GM19238 (cell line): ENCODE measurements at regions not wholly inside any gene's neighbourhood (a gene's known extent, or its start where the extent isn't known, plus 50 kb on each side); places are given as distances from the start of the nearest gene placed in this dataset.
"Not testable (repeated sequence)": the region's sequence is repeated elsewhere in the genome, so short reads cannot be mapped to it uniquely, and the experiment has no call there.

Source experiments
- DNase-seq: peaks from one replicate; pipeline ENCODE4 v3.0.0; 2011; ENCODE audit warnings: low spot score; ENCODE audit not compliant: insufficient read length

- no peak for DNase-seq
These were observed 465.9 kb upstream of the DPPA4 start for GRCh38 chr3:109803274-109803673.

DNA sequence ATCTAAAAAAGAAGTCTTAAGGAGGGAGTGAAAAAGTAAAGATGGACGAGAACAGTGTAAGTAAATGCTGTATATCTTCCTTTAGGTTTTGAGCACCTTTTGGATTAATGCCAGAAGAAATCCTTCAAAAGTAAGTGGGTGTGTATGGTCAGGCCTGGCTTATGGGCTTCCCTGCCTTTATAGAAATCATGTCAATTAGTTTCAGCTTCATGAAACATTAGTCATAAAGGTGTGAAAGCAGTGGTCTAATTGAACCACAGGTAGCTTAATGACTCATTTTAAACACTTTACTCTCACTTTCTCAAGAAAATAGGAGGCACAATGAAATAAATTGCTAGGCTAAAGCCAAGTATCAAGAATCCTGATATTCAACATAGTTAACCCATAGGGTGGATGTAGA lies 467.4 kb upstream of the DPPA4 start:
- DNase-seq: no peak

DNA sequence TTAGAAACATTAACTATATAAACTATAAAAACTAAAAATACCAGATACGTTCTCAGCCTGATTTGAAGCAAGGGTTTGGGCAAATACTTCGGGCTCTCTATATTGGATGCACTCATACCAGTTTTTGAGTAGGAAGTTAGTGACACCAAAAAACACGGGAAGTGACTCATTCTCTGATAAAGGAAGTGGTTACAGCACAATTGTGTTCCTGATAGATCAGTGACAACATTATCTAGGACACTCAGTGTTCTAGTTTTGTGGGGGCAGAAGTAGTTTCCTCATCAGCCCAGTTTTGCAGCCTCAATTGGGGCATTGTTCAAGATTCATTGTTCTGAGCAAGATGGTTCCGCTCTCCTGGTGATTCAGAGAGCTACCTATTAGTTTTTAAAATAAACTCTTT lies 469.6 kb upstream of the DPPA4 start:
- DNase-seq: peak; percentile 1

GRCh38 chr3:109809513-109809912 lies 472.2 kb upstream of the DPPA4 start:
- no peak for DNase-seq

DNA sequence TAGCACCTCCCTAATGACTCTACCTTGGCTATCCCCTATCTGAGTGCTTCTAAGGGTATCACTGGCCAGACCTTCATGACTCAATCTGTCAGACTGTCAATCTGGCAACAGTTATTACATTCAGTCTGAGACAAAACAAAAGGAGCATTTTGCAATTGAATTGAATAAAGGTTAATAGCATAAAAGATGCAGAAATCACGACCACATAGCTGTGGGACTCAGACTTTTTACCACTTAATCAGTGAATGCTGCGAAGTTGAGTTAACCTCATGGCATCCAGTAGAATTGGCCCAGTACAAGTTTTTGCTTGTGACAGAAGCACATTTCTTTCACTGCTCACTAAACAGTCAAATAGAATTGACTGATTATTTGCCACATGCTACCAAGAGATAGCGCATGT lies 480.7 kb upstream of the DPPA4 start:
- DNase-seq: no peak

DNA sequence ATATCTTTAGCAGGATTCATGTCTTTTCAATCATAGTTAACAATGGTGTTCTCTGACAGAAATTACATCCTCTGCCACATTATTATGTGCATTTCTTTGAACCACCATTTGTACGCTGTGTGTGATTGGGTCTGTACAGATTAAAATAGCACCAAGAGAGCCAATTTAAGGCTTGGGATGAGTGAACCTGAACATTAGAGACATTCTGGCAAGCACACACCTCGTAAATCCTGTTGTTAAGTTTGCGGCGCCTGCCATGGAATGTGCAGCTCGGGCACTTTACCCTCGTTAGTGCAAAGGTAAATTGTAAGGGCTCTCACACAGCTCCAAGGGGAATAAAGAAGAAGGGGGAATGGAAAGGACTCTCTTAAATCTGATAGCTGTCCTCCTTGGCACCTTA lies 482.4 kb upstream of the DPPA4 start:
- DNase-seq: no peak

DNA sequence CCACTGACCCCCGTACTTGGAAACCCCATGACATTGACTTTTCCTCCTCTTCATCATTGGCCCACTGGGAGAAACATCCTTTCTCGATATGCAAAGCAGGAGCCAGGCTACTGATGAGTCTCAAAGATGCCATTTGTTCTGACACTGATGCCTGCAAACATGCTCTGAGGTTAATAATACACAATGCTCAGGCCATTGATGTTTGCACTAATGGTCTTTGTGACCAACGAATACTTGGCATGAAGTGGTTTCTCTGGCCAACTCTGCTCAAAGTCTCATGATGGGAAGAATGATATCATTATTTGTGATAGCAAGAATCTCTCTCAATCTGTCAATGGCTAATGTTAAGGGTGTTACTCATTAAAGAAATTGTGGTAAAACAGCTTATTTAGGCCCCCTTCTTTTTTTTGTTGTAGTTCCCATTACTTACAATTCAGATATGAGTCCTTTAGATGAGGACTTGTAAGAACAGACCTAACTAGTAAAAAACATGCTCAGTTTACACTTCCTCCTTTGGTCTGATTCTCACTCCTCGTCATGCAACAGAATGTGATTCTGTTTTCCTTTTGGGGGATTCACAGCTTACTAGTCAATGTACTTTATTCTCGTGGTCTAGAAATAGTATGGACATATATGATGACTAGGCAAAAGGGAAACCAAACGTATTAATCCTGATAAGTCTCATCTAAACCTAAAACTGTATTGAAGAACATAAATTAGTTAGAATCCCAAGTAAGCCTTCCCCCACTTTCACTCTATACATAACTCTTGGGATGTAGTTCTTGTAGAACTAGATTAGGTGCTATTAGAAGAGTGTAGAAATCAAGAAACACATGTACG lies 488.8 kb upstream of the DPPA4 start:
- DNase-seq: no peak

DNA sequence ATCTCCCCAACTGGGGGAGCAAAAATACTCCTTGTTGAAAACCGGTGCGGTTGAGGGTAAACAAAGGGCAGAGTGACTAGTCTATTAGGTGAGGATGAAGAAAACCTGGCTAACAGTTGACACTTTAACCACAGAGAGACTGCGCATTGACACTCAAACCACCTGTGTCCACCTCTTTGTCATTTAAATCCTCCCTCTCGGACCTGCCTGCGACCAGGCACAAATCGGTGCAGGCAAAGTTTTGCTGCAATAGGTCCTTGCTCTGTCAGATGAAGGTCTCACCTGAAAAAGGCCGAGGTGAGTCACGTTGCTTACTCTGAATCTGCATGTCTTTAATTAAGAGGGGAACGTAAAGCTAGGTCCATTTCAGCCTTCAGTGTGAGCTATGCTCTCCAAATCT lies 494.1 kb upstream of the DPPA4 start:
- no peak for DNase-seq

DNA sequence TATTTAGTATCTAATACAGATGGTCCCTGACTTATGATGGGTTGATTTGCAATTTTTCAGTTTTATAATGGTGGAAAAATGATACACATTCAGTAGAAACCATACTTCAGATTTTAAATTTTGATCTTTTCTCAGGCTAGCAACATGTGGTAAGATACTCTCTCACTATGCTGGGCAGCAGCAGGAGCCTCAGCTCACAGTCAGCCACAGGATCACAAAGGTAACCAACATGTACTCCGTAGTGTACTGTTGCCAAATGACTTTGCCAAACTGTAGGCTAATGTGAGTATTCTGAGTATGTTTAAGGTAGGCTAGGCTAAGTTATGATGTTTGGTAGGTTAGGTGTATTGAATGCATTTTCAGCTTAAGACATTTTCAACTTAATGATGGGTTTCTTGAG lies 498.6 kb upstream of the DPPA4 start:
- DNase-seq: no peak

- DNase-seq: no peak
These were observed 514.5 kb upstream of the DPPA4 start for GRCh38 chr3:109851854-109852253.

- DNase-seq: no peak
These were observed 514.9 kb upstream of the DPPA4 start for GRCh38 chr3:109852283-109852682.

GRCh38 chr3:109853077-109853731 lies 515.9 kb upstream of the DPPA4 start:
- no peak for DNase-seq

- DNase-seq: no peak
These were observed 526.4 kb upstream of the DPPA4 start for GRCh38 chr3:109863701-109864100.

GRCh38 chr3:109864452-109864851 lies 527.1 kb upstream of the DPPA4 start:
- no peak for DNase-seq

DNA sequence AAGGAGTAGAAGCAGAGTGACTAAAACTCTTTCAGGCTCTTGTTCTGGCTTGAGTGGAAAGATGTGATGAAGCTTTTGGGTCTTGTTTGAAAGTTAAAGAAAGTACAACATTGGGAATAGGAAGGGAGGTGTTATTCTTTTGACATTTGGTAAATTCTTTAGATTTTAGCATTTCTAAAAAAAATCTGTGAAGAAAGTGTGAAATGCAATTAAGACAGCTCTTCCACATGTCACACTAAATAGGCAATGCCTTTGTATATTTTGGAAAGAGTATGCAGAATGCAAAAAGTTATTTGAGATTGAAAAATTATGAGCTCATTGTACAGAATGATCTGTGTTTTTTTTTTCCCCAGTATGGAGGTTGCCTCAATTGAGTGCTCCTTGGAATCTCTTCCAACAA lies 532.2 kb upstream of the DPPA4 start:
- no peak for DNase-seq

DNA sequence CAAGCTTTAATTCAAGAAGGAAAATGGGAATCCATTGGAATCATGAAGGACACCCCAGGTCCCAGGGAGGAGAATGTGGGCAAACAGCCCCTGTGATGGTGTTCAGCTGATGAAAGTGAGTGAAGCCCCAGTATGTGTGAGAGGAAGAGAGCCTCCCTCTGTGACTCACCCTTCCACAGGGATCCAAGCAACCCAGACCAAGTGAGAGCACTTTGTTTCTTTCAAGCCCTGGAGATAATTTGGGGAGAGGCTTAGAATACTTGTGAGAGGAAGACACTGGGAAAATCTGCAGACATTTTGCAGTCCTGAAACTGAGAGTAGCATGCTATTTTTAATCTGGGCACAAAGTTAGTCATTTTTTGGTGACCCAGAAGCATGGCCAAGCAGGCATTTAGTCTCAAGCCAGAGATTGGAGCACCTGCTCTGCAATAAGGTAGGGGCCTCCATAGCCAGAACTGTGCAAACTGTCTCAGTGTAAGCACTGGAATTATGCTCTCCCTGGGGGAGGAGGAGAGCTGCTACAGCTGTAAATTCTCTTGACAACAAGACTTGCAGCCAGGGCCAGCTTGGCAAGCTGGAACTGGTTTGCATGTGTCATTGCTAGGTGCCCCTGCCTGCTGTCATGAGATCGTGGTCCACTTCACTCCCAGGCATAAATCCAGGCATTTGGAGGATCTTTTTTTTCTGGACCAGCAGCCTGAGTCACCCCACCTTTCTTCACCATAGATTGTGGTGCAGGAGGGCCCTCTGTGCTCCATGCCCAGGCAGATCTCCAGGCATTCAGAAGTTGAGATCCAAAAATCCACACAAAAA lies 537.8 kb upstream of the DPPA4 start:
- DNase-seq: no peak

DNA sequence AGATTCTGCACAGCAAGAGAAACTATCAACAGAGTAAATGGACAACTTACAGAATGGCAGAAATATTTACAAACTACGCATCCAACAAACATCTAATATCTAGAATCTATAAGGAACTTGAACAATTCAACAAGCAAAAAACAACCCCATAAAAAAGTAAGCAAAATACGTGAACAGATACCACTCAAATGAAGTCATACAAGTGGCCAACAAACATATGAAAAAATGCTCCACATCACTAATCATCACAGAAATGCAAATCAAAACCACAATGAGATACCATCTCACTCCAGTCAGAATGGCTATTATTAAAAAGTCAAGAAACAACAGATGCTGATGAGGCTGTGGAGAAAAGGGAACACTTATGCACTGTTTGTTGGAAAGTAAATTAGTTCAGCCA lies 540.3 kb upstream of the DPPA4 start:
- not testable (repeated sequence) for DNase-seq

DNA sequence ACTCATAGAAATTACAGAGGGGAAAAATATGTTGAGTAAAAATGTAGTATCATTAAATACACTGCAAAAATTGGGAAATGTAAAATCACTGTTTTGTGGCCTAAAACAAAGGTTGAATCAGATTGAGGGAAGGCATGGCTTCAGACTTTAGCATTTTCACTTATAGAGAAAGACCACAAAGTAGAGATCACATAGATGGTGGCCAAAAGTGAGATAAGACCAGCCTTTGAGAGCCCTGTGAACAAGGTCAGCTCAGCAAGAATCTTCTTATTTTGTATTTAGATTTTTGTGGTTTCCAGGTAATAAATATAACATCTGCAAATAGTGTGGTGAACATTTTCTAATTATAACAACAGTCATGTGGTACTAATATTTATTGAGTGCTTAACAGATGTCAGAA lies 544.8 kb upstream of the DPPA4 start:
- no peak for DNase-seq

- DNase-seq: no peak
These were observed 549.9 kb upstream of the DPPA4 start for GRCh38 chr3:109887293-109887692.

DNA sequence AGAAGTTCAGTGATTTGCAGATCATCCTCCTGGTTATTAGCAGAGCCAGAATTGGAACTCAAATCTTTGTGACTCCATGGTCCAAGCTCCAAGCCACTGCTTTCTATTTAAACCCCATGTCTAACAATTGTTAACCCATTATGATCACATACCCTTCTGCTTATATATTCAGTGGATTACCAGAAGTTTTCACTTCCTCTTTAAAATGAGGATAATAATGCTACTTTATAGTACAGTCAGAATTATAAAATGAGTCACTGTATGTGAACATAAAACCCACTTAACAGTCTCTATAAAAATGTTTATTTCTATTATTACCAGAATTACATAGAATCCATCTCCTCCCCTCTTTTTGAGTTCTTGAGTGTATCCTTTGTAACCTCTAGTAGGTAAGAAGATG lies 550.7 kb upstream of the DPPA4 start:
- DNase-seq: no peak

DNA sequence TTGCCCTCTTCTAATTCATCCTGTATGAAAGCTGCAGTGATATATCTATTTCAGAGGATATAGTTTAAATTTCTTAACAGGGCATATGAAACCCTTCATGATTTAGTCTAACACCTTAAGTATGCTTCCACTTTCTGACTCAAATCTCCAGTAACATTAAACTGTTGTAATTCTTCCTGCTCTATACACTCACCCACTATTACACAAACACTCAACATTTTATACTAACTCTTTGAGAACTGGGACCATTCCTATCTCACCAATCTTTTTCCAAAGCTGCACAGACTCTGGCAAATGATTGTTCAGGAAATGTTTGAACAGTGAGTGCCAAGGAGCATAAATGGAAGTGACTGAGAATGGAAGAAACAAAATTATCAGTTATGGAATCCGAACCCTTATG lies 560.4 kb upstream of the DPPA4 start:
- no peak for DNase-seq

DNA sequence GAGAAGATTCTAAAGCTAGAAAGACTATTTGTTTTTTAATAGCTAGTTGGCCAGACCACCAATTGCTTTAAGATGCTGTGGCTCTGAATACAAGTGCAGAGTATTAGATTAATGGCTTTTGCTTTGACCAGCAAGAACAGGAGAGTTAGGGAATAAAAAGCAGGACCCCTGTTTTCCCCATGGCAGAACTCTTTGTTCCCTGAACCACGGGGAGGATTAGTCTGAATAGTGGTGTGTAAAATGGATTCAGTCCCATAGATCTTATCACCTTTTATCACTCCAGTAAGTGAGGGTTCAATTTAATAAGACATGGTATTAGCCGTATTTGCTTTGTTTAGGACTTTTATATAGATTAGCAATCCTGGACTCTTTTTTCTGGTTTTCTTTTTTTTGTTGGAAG lies 562.6 kb upstream of the DPPA4 start:
- no peak for DNase-seq
